ENCODE measurements at regions not wholly inside any gene's neighbourhood (a gene's known extent, or its start where the extent isn't known, plus 50 kb on each side); places are given as distances from the start of the nearest gene placed in this dataset.
"Not testable (repeated sequence)": the region's sequence is repeated elsewhere in the genome, so short reads cannot be mapped to it uniquely, and the experiment has no call there.

GRCh38 chr1:222892137-222892769 is 77.4 kb downstream of the DISP1 start:
- TF ChIP-seq Cebpa-rat (IDR thresholded peaks at IDR 0.05), result no peak
- H3K4me3 ChIP-seq, result no peak overlapping the region
- no peak overlapping the region for H3K9ac ChIP-seq
- H3K4me2 ChIP-seq, result no peak overlapping the region
- peaks cover 20% of the 10 kb centered on the region for H3K9me3 ChIP-seq
- H3K36me3 ChIP-seq, result peaks cover 15% of the 10 kb centered on the region
- H3K27me3 ChIP-seq, result no peaks in the 10 kb centered on the region
- no peak overlapping the region for H3K27ac ChIP-seq
- no peaks in the 10 kb centered on the region for H4K20me1 ChIP-seq
- H3K4me1 ChIP-seq, result peaks cover 6% of the 10 kb centered on the region; the same call in 1 of the 2 replicates

DNA sequence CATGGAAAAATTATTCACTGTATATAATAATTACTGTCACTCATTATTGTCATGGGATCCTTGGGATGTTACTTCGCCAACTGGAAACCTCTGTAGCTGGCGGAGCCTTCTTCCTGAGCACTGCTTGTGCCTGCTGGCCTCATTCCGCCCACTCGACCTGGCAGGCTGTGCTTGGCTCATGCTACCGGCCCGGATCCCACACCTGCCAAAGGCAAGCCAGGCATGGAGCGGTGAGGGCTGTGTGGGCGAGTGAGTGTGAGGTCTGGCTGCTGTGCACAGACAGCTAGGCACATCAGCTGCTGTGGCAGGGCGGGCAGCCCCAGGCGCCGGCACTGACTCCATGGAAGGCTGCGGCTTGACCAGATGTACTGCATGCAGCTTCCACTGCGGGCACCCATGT is 78.4 kb downstream of the DISP1 start:
- H3K36me3 ChIP-seq, result peaks cover 15% of the 10 kb centered on the region
- H3K4me2 ChIP-seq, result no peak overlapping the region
- H4K20me1 ChIP-seq, result no peaks in the 10 kb centered on the region
- peaks cover 6% of the 10 kb centered on the region; the same call in 1 of the 2 replicates for H3K4me1 ChIP-seq
- no peak overlapping the region for H3K4me3 ChIP-seq
- peaks cover 20% of the 10 kb centered on the region for H3K9me3 ChIP-seq
- H3K9ac ChIP-seq, result no peak overlapping the region
- H3K27ac ChIP-seq, result no peak overlapping the region
- H3K27me3 ChIP-seq, result no peaks in the 10 kb centered on the region
- TF ChIP-seq Cebpa-rat (IDR thresholded peaks at IDR 0.05), result no peak

GRCh38 chr1:222894331-222894730 is 79.5 kb downstream of the DISP1 start:
- peaks cover 3% of the 10 kb centered on the region; the same call in 1 of the 2 replicates for H3K4me1 ChIP-seq
- H3K9me3 ChIP-seq, result peaks cover 20% of the 10 kb centered on the region
- H3K4me2 ChIP-seq, result no peak overlapping the region
- H3K27ac ChIP-seq, result no peak overlapping the region
- no peaks in the 10 kb centered on the region for H3K27me3 ChIP-seq
- H3K4me3 ChIP-seq, result no peak overlapping the region
- no peak for TF ChIP-seq Cebpa-rat (IDR thresholded peaks at IDR 0.05)
- H4K20me1 ChIP-seq, result no peaks in the 10 kb centered on the region
- H3K36me3 ChIP-seq, result peaks cover 15% of the 10 kb centered on the region
- no peak overlapping the region for H3K9ac ChIP-seq

DNA sequence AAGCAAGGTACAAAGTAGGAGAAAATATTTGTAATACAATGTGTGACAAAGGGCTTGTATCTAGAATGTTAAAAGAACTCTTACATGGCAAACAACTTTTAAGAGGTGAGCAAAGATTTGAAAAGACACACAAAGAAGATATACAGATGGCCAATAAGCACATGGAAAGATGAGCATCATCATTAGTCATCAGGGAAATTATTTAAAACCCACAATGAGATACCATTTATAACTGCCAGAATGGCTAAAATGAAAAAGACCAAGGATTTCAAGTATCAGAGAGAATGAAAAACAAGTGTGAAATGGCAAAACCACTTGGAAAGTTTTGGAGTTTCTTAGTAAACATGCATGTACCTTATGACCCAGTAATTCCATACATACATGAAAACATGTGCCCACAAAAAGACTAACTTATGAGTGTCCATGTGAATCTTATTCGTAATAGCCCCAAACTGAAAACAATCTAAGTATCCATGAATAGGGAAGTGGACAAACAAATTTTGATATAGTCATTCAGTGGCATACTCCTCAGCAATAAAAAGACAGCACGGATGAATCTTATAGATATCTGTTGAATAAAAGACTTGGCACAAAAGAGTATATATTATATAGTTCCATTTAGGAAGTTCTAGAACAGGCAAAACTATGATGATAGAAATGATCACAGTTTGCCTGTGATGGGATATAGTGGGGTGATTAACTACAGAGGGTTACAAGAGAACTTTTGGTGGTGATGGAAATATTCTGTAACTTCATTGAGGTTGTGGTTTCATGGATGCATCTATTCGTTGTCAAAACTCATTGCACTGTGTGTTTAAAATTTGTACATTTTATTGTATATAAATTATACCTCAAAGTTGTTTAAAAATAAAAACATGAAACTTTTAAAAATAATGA is 82.0 kb downstream of the DISP1 start:
- TF ChIP-seq Cebpa-rat (IDR thresholded peaks at IDR 0.05), result no peak
- no peak overlapping the region for H3K27ac ChIP-seq
- no peaks in the 10 kb centered on the region for H4K20me1 ChIP-seq
- H3K9ac ChIP-seq, result no peak overlapping the region
- no peak overlapping the region for H3K4me3 ChIP-seq
- peaks cover 20% of the 10 kb centered on the region for H3K9me3 ChIP-seq
- H3K27me3 ChIP-seq, result no peaks in the 10 kb centered on the region
- H3K36me3 ChIP-seq, result peaks cover 15% of the 10 kb centered on the region
- H3K4me1 ChIP-seq, result no peaks in the 10 kb centered on the region
- no peak overlapping the region for H3K4me2 ChIP-seq

GRCh38 chr1:222897527-222898190 is 82.8 kb downstream of the DISP1 start:
- Histone ChIP-seq H3K4me1 (no peaks in the 10 kb centered on the region), H3K36me3 (peaks cover 15% of the 10 kb centered on the region), H3K27ac (no peak overlapping the region), H3K4me3 (no peak overlapping the region), H3K9ac (no peak overlapping the region), H3K27me3 (no peaks in the 10 kb centered on the region), H4K20me1 (no peaks in the 10 kb centered on the region), H3K9me3 (peaks cover 20% of the 10 kb centered on the region), H3K4me2 (no peak overlapping the region)
- no peak for TF ChIP-seq Cebpa-rat (IDR thresholded peaks at IDR 0.05)

GRCh38 chr1:222898191-222898527 is 83.3 kb downstream of the DISP1 start:
- Histone ChIP-seq H3K4me1 (no peaks in the 10 kb centered on the region), H3K27me3 (no peaks in the 10 kb centered on the region), H3K27ac (no peak overlapping the region), H3K4me2 (no peak overlapping the region), H3K9me3 (peaks cover 18% of the 10 kb centered on the region), H4K20me1 (no peaks in the 10 kb centered on the region), H3K9ac (no peak overlapping the region), H3K36me3 (peaks cover 14% of the 10 kb centered on the region), H3K4me3 (no peak overlapping the region)
- TF ChIP-seq Cebpa-rat (IDR thresholded peaks at IDR 0.05), result no peak

DNA sequence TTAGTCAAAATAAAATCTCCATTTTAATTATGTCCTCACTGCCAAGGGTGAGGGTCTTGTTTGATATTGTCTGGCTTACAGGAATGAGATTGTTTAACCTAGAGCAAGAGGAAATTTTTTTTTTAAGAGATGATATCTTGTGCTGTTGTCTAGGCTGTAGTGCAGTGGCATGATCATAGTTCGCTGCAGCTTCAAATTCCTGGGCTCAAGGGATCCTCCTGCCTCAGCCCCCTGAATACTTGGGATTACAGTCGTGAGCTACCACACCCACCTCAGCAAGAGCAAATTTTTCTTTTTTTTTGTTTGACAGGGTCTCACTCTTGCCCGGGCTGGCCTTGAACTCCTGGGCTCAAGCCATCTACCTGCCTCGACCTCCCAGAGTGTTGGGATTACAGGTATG is 84.6 kb downstream of the DISP1 start:
- no peaks in the 10 kb centered on the region for H3K27me3 ChIP-seq
- H3K4me1 ChIP-seq, result no peaks in the 10 kb centered on the region
- H3K9me3 ChIP-seq, result peaks cover 5% of the 10 kb centered on the region
- peaks cover under 1% of the 10 kb centered on the region; the same call in 1 of the 2 replicates for H3K36me3 ChIP-seq
- no peaks in the 10 kb centered on the region for H4K20me1 ChIP-seq
- TF ChIP-seq Cebpa-rat (IDR thresholded peaks at IDR 0.05), result no peak
- H3K4me3 ChIP-seq, result no peak overlapping the region
- no peak overlapping the region for H3K4me2 ChIP-seq
- no peak overlapping the region for H3K9ac ChIP-seq
- no peak overlapping the region for H3K27ac ChIP-seq

DNA sequence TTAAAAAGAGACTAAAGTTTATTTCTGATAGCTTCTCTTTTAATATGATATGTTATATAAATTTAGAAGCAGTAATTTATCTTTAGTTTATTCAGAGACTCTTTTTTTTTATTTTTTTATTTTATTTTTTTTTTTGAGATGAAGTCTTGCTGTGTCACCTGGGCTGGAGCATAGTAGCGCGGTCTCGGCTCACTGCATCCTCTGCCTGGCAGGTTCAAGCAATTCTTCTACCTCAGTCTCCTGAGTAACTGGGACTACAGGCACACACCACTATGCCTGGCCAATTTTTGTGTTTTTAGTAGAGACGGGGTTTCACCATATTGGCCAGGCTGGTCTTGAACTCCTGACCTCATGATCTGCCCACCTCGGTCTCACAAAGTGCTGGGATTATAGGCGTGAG is 89.6 kb downstream of the DISP1 start:
- no peaks in the 10 kb centered on the region for H3K36me3 ChIP-seq
- TF ChIP-seq Cebpa-rat (IDR thresholded peaks at IDR 0.05), result no peak
- no peaks in the 10 kb centered on the region for H3K9me3 ChIP-seq
- no peaks in the 10 kb centered on the region for H4K20me1 ChIP-seq
- H3K9ac ChIP-seq, result no peak overlapping the region
- H3K4me3 ChIP-seq, result no peak overlapping the region
- H3K27me3 ChIP-seq, result no peaks in the 10 kb centered on the region
- H3K4me1 ChIP-seq, result no peaks in the 10 kb centered on the region
- H3K27ac ChIP-seq, result no peak overlapping the region
- H3K4me2 ChIP-seq, result no peak overlapping the region

DNA sequence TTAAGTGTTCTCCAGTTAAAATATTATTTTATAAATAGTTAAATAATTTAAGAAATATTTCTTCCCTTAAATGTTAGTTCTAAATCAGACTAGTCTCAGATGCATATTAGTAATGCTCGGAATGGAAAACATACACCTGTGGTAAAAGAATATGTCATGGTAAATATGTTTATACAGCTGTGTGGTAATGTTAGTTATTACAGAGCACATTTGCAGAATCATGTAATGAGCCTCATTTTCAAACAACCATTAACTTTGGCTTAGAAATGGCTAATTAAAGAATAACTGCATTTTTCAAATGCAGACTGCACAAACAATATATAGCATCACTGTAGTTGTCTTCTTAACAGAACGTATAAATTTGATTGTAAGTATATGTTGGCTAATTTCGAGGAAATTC is 90.3 kb downstream of the DISP1 start:
- Histone ChIP-seq H3K27me3 (no peaks in the 10 kb centered on the region), H3K27ac (no peak overlapping the region), H3K36me3 (no peaks in the 10 kb centered on the region), H3K4me3 (no peak overlapping the region), H3K4me2 (no peak overlapping the region), H3K9ac (no peak overlapping the region), H3K4me1 (no peaks in the 10 kb centered on the region), H3K9me3 (no peaks in the 10 kb centered on the region), H4K20me1 (no peaks in the 10 kb centered on the region)
- TF ChIP-seq Cebpa-rat (IDR thresholded peaks at IDR 0.05), result no peak

- H3K9ac ChIP-seq, H3K4me3 ChIP-seq, H3K36me3 ChIP-seq, H4K20me1 ChIP-seq, H3K27me3 ChIP-seq, H3K27ac ChIP-seq, H3K9me3 ChIP-seq, H3K4me2 ChIP-seq, H3K4me1 ChIP-seq: not testable (repeated sequence)
These were observed 91.5 kb downstream of the DISP1 start for GRCh38 chr1:222906271-222906739.

Measured in BLaER1 (cell line).